IMR-90 (cell line): ENCODE measurements at regions not wholly inside any gene's neighbourhood (a gene's known extent, or its start where the extent isn't known, plus 50 kb on each side); places are given as distances from the start of the nearest gene placed in this dataset.

ENCODE experiments used
- ATAC-seq: fragments of 200-7000 bp; cut with Tn5 transposase; 2 replicates; pipeline ENCODE4 v1.9.1; 2020; ENCODE audit warnings: low read depth, mild to moderate bottlenecking, moderate library complexity
- BruUV-seq: library from RNA; stranded (reverse); fragments of 400-500 nt; replicated peaks from 2 replicates; lab custom pipeline; 2021; lab: Mats Ljungman, UMichigan
- CTCF ChIA-PET: fragments of 300-600 bp; formaldehyde crosslinking; extraction: SDS; loops from one replicate; lab custom pipeline; 2021; ENCODE audit warnings: antibody characterized with exemption; lab: Yijun Ruan, JAX
- POLR2A ChIA-PET: fragments of 300-600 bp; sonication (Branson Sonifier 250); formaldehyde crosslinking; loops from one replicate; lab custom pipeline; 2022; ENCODE audit warnings: antibody characterized with exemption; ENCODE audit not compliant: unreplicated experiment; lab: Charles Lee
- DNase-seq: peaks from one replicate; pipeline ENCODE4 v3.0.0; 2013
- H2AFZ ChIP-seq: replicated peaks from 2 replicates; pipeline ENCODE3; 2013; ENCODE audit warnings: low read length, mild to moderate bottlenecking; ENCODE audit not compliant: poor library complexity
- H2AK5ac ChIP-seq: 2 replicates; pipeline ENCODE4 v1.6.1; 2013; ENCODE audit warnings: low read depth, low read length, inconsistent platforms
- H2AK9ac ChIP-seq: replicated peaks from 2 replicates; pipeline ENCODE3; 2013; ENCODE audit warnings: mild to moderate bottlenecking, low read depth, low read length, moderate library complexity; ENCODE audit not compliant: poor library complexity
- H2BK120ac ChIP-seq: 2 replicates; pipeline ENCODE4 v1.6.1; 2013; ENCODE audit warnings: low read depth, low read length, inconsistent platforms
- H2BK15ac ChIP-seq: 3 replicates; pipeline ENCODE4 v1.6.1; 2013; ENCODE audit warnings: low read depth, low read length, inconsistent platforms
- H2BK20ac ChIP-seq: 2 replicates; pipeline ENCODE4 v1.6.1; 2013; ENCODE audit warnings: low read depth, mild to moderate bottlenecking, inconsistent platforms, low read length, moderate library complexity
- H2BK5ac ChIP-seq: 2 replicates; pipeline ENCODE4 v1.6.1; 2013; ENCODE audit warnings: mild to moderate bottlenecking, low read depth, low read length, inconsistent platforms; ENCODE audit not compliant: poor library complexity, severe bottlenecking
- H3K14ac ChIP-seq: replicated peaks from 2 replicates; pipeline ENCODE4 v1.6.1; 2013; ENCODE audit warnings: low read depth, low read length, inconsistent platforms
- H3K18ac ChIP-seq: 2 replicates; pipeline ENCODE4 v1.6.1; 2013; ENCODE audit warnings: low read depth, low read length, control low read depth
- H3K23ac ChIP-seq: 2 replicates; pipeline ENCODE4 v1.6.1; 2013; ENCODE audit warnings: low read depth, low read length, inconsistent platforms
- H3K27ac ChIP-seq: 2 replicates; pipeline ENCODE4 v1.5.1; 2013; ENCODE audit warnings: mild to moderate bottlenecking, control low read depth, low read length; ENCODE audit not compliant: insufficient read depth
- H3K27me3 ChIP-seq: 2 replicates; pipeline ENCODE4 v1.6.1; 2013; ENCODE audit warnings: low read length; ENCODE audit not compliant: control insufficient read depth, insufficient read depth
- H3K36me3 ChIP-seq: 2 replicates; pipeline ENCODE4 v1.6.1; 2013; ENCODE audit warnings: low read length, mixed read lengths; ENCODE audit not compliant: control insufficient read depth, insufficient read depth
- H3K4ac ChIP-seq: 2 replicates; pipeline ENCODE4 v1.6.1; 2013; ENCODE audit warnings: low read depth, low read length, inconsistent platforms
- H3K4me1 ChIP-seq: 2 replicates; pipeline ENCODE4 v1.6.1; 2013; ENCODE audit warnings: low read length, mixed read lengths; ENCODE audit not compliant: control insufficient read depth, insufficient read depth
- H3K4me2 ChIP-seq: 2 replicates; pipeline ENCODE4 v1.6.1; 2013; ENCODE audit warnings: low read depth, mild to moderate bottlenecking, control low read depth, low read length, moderate library complexity
- H3K4me3 ChIP-seq: 2 replicates; pipeline ENCODE4 v1.5.1; 2013; ENCODE audit warnings: low read depth, mild to moderate bottlenecking, control low read depth, low read length, moderate library complexity; ENCODE audit not compliant: insufficient read depth
- H3K56ac ChIP-seq: 2 replicates; pipeline ENCODE4 v1.6.1; 2013; ENCODE audit warnings: low read length, inconsistent platforms; ENCODE audit not compliant: insufficient read depth; ENCODE audit errors: extremely low read depth
- H3K79me1 ChIP-seq, 2 experiments: 2 replicates each; pipeline ENCODE4 v1.6.1; 2013; ENCODE audit warnings: low read length in 2 of 2, inconsistent platforms in 1 of 2, low read depth in 1 of 2
- H3K9ac ChIP-seq: 2 replicates; pipeline ENCODE4 v1.6.1; 2013; ENCODE audit warnings: low read depth, low read length, control low read depth
- H3K9me1 ChIP-seq: 2 replicates; pipeline ENCODE4 v1.6.1; 2013; ENCODE audit warnings: low read length, inconsistent platforms; ENCODE audit not compliant: insufficient read depth
- H3K9me3 ChIP-seq: 2 replicates; pipeline ENCODE4 v1.6.1; 2013; ENCODE audit warnings: low read length; ENCODE audit not compliant: control insufficient read depth, insufficient read depth
- H4K20me1 ChIP-seq: 2 replicates; pipeline ENCODE4 v1.6.1; 2013; ENCODE audit warnings: low read length, inconsistent platforms; ENCODE audit not compliant: insufficient read depth
- H4K5ac ChIP-seq: 2 replicates; pipeline ENCODE4 v1.6.1; 2013; ENCODE audit warnings: mild to moderate bottlenecking, low read depth, low read length, control low read depth
- H4K8ac ChIP-seq, 2 experiments: 2 replicates each; pipeline ENCODE4 v1.6.1; 2013; ENCODE audit warnings: low read depth in 2 of 2, low read length in 2 of 2, control low read depth in 1 of 2, inconsistent platforms in 1 of 2
- H4K91ac ChIP-seq: 2 replicates; pipeline ENCODE4 v1.6.1; 2013; ENCODE audit warnings: low read depth, low read length, inconsistent platforms; ENCODE audit not compliant: insufficient read depth
- CEBPB ChIP-seq: IDR thresholded peaks from 2 replicates; pipeline ENCODE4 v1.6.1; 2012; ENCODE audit warnings: low read depth, low read length, improper control_type of control experiment
- CHD1 ChIP-seq: IDR thresholded peaks from 2 replicates; pipeline ENCODE4 v1.6.1; 2012; ENCODE audit warnings: low read depth, low read length, improper control_type of control experiment
- CTCF ChIP-seq: conservative IDR thresholded peaks from 2 replicates; pipeline ENCODE4 v1.5.1; 2012; ENCODE audit warnings: mild to moderate bottlenecking, low read depth, low read length, improper control_type of control experiment
- FOS ChIP-seq: fragments of 150-350 bp; IDR thresholded peaks from 2 replicates; pipeline ENCODE4 v1.6.1; 2016; ENCODE audit warnings: low read depth, low read length
- MAFK ChIP-seq: IDR thresholded peaks from 2 replicates; pipeline ENCODE4 v1.6.1; 2012; ENCODE audit warnings: low read depth, low read length, improper control_type of control experiment
- MAZ ChIP-seq: IDR thresholded peaks from 2 replicates; pipeline ENCODE4 v1.6.1; 2012; ENCODE audit warnings: low read depth, mild to moderate bottlenecking, low read length, improper control_type of control experiment, moderate library complexity, borderline replicate concordance
- NFE2L2 ChIP-seq: fragments of 150-350 bp; IDR thresholded peaks from 2 replicates; pipeline ENCODE4 v1.6.1; 2016; ENCODE audit warnings: low read depth, mild to moderate bottlenecking, low read length
- RAD21 ChIP-seq: IDR thresholded peaks from 2 replicates; pipeline ENCODE4 v1.6.1; 2012; ENCODE audit warnings: low read length, improper control_type of control experiment
- RCOR1 ChIP-seq: IDR thresholded peaks from 2 replicates; pipeline ENCODE4 v1.6.1; 2012; ENCODE audit warnings: mild to moderate bottlenecking, low read length, improper control_type of control experiment; ENCODE audit not compliant: insufficient replicate concordance
- RFX5 ChIP-seq: IDR thresholded peaks from 2 replicates; pipeline ENCODE4 v1.8.0; 2012; ENCODE audit warnings: low read depth, mild to moderate bottlenecking, low read length, moderate library complexity
- SMC3 ChIP-seq: fragments of 150-350 bp; IDR thresholded peaks from 2 replicates; pipeline ENCODE4 v1.6.1; 2016; ENCODE audit warnings: low read depth, mild to moderate bottlenecking, antibody characterized with exemption, low read length, moderate library complexity
- USF2 ChIP-seq: fragments of 150-350 bp; IDR thresholded peaks from 2 replicates; pipeline ENCODE4 v1.6.1; 2017; ENCODE audit warnings: mild to moderate bottlenecking, antibody characterized with exemption, low read length, low read depth
- WGBS, 2 experiments: methylation state at CpG; one replicate each; pipeline versions ENCODE4 v1.1.5 to v1.1.7; 2013; ENCODE audit warnings: missing lambda C conversion rate in 2 of 2; ENCODE audit not compliant: insufficient read length in 1 of 2; ENCODE audit errors: extremely low coverage in 2 of 2; 5-methylcytosine and 5-hydroxymethylcytosine counted together
- dilution Hi-C: fragments of 300-500 bp; cut with HindIII; formaldehyde crosslinking; loops from one replicate; pipeline ENCODE4 v1.14.3; 2018; ENCODE audit warnings: low sequenced_read_pairs; ENCODE audit not compliant: unreplicated experiment
- in situ Hi-C: fragments of 300-500 bp; cut with MboI; formaldehyde crosslinking; loops from 3 replicates; pipeline ENCODE4 v1.14.3; 2019; ENCODE audit warnings: low sequenced_read_pairs, inconsistent platforms, mixed read lengths
- intact Hi-C: fragments of 100-400 bp; cut with micrococcal nuclease; formaldehyde crosslinking; loops from 2 replicates; pipeline ENCODE4 v1.10.0; 2022

- Histone ChIP-seq H3K79me1 (no peaks in the 10 kb centered on the region), H3K9me3 (peaks cover 5% of the 10 kb centered on the region; the same call in 1 of the 2 replicates), H4K20me1 (no peaks in the 10 kb centered on the region), H2AK5ac (no peak overlapping the region), H4K91ac (no peak overlapping the region), H2BK120ac (no peak overlapping the region), H3K27me3 (no peaks in the 10 kb centered on the region), H3K4me2 (no peak overlapping the region), H2BK20ac (no peak overlapping the region), H3K36me3 (no peaks in the 10 kb centered on the region), H3K56ac (no peak overlapping the region), H3K23ac (no peak overlapping the region), H2BK15ac (no peak overlapping the region), H2AFZ (no peak overlapping the region), H3K4me3 (no peak overlapping the region), H2AK9ac (no peak overlapping the region), H3K14ac (no peak overlapping the region), H3K4me1 (no peaks in the 10 kb centered on the region), H4K5ac (no peak overlapping the region), H4K8ac (no peak overlapping the region), H3K18ac (no peak overlapping the region), H3K9ac (no peak overlapping the region), H3K27ac (no peak overlapping the region), H2BK5ac (no peak overlapping the region), H3K9me1 (no peaks in the 10 kb centered on the region), H3K4ac (no peak overlapping the region)
- dilution Hi-C loops (no loop called here), in situ Hi-C loops (no loop called here), intact Hi-C loops (no loop called here)
- ATAC-seq (no peak), DNase-seq (no peak)
- BruUV-seq: no TSS peak
- no peak for TF ChIP-seq USF2
- no peak for TF ChIP-seq MAFK
- TF ChIP-seq CHD1: no peak
- TF ChIP-seq NFE2L2: no peak
- TF ChIP-seq FOS: no peak
- TF ChIP-seq RCOR1: no peak
- no peak for TF ChIP-seq RAD21
- TF ChIP-seq SMC3: no peak
- no peak for TF ChIP-seq MAZ
- TF ChIP-seq CTCF: no peak
- no peak for TF ChIP-seq CEBPB
- no peak for TF ChIP-seq RFX5
- ChIA-PET POLR2A (no interaction called here), CTCF (no interaction called here)
- WGBS, 2 experiments: no CpG with 5 or more reads among the region's 1 CpG
Observed at GRCh38 chr1:237975903-237976302, 85.2 kb upstream of the ZP4 start.
